Mesenchymal stem cell (in vitro differentiated cells and primary cell): ENCODE measurements at regions not wholly inside any gene's neighbourhood (a gene's known extent, or its start where the extent isn't known, plus 50 kb on each side); places are given as distances from the start of the nearest gene placed in this dataset.

ENCODE experiments used
- DNase-seq: peaks from one replicate; pipeline ENCODE4 v3.0.0-alpha.2; 2013
- H2AFZ ChIP-seq: one replicate; pipeline ENCODE4 v1.6.1; 2013; ENCODE audit warnings: low read depth, mild to moderate bottlenecking, control low read depth, inconsistent platforms, low read length, moderate library complexity
- H2AK5ac ChIP-seq: 2 replicates; pipeline ENCODE4 v1.6.1; 2013; ENCODE audit warnings: low read length, moderate library complexity, mild to moderate bottlenecking, inconsistent platforms; ENCODE audit not compliant: severe bottlenecking
- H2BK120ac ChIP-seq: one replicate; pipeline ENCODE4 v1.6.1; 2013; ENCODE audit warnings: low read depth, mild to moderate bottlenecking, inconsistent platforms, low read length, moderate library complexity
- H2BK12ac ChIP-seq, 2 experiments: one replicate each; pipeline ENCODE4 v1.6.1; 2013; ENCODE audit warnings: inconsistent platforms in 2 of 2, low read length in 2 of 2, mild to moderate bottlenecking in 2 of 2, moderate library complexity in 2 of 2, control low read depth in 1 of 2
- H2BK15ac ChIP-seq: one replicate; pipeline ENCODE4 v1.6.1; 2013; ENCODE audit warnings: mild to moderate bottlenecking, low read depth, inconsistent platforms; ENCODE audit not compliant: poor library complexity, severe bottlenecking
- H2BK5ac ChIP-seq: 2 replicates; pipeline ENCODE4 v1.6.1; 2013; ENCODE audit warnings: low read depth, mild to moderate bottlenecking, low read length, control low read depth, inconsistent platforms; ENCODE audit not compliant: poor library complexity, severe bottlenecking
- H3K14ac ChIP-seq, 2 experiments: one replicate each; pipeline ENCODE4 v1.6.1; 2013; ENCODE audit warnings: inconsistent platforms in 2 of 2, low read length in 2 of 2, control low read depth in 1 of 2, mild to moderate bottlenecking in 1 of 2, moderate library complexity in 1 of 2
- H3K18ac ChIP-seq, 2 experiments: one replicate each; pipeline ENCODE4 v1.6.1; 2013; ENCODE audit warnings: inconsistent platforms in 2 of 2, low read length in 2 of 2, control low read depth in 1 of 2, low read depth in 1 of 2, mild to moderate bottlenecking in 1 of 2
- H3K23ac ChIP-seq, 2 experiments: one replicate each; pipeline ENCODE4 v1.6.1; 2013; ENCODE audit warnings: inconsistent platforms in 2 of 2, low read length in 2 of 2, mild to moderate bottlenecking in 2 of 2, moderate library complexity in 2 of 2, control low read depth in 1 of 2
- H3K27ac ChIP-seq: 2 replicates; pipeline ENCODE4 v1.5.1; 2013; ENCODE audit warnings: mild to moderate bottlenecking, moderate library complexity, low read length, control low read depth, inconsistent platforms; ENCODE audit not compliant: poor library complexity, severe bottlenecking
- H3K27me3 ChIP-seq, 2 experiments: 2 replicates each; pipeline versions ENCODE4 v1.6.1 to v1.7.0; 2013; ENCODE audit warnings: low read length in 2 of 2, mild to moderate bottlenecking in 2 of 2, moderate library complexity in 2 of 2, control low read depth in 1 of 2, inconsistent platforms in 1 of 2; ENCODE audit not compliant: control insufficient read depth in 1 of 2, insufficient read depth in 1 of 2
- H3K36me3 ChIP-seq, 2 experiments: 2 replicates each; pipeline versions ENCODE4 v1.6.1 to v1.7.0; 2013; ENCODE audit warnings: low read length in 2 of 2, control low read depth in 1 of 2, inconsistent platforms in 1 of 2, low read depth in 1 of 2, mild to moderate bottlenecking in 1 of 2; ENCODE audit not compliant: insufficient read depth in 2 of 2, control insufficient read depth in 1 of 2
- H3K4ac ChIP-seq, 2 experiments: one replicate each; pipeline ENCODE4 v1.6.1; 2013; ENCODE audit warnings: inconsistent platforms in 2 of 2, low read length in 2 of 2, mild to moderate bottlenecking in 2 of 2, moderate library complexity in 2 of 2, control low read depth in 1 of 2, low read depth in 1 of 2
- H3K4me1 ChIP-seq: 2 replicates; pipeline ENCODE4 v1.6.1; 2013; ENCODE audit warnings: low read depth, low read length, control low read depth; ENCODE audit not compliant: control insufficient read depth, insufficient read depth
- H3K4me2 ChIP-seq: 2 replicates; pipeline ENCODE4 v1.6.1; 2013; ENCODE audit warnings: low read length, mild to moderate bottlenecking, inconsistent platforms; ENCODE audit not compliant: poor library complexity, severe bottlenecking
- H3K4me3 ChIP-seq, 2 experiments: 2 replicates each; pipeline versions ENCODE4 v1.5.1 to v1.7.0; 2013; ENCODE audit warnings: low read length in 2 of 2, mild to moderate bottlenecking in 2 of 2, control low read depth in 1 of 2, low read depth in 1 of 2; ENCODE audit not compliant: insufficient read depth in 1 of 2
- H3K79me1 ChIP-seq: replicated peaks from 2 replicates; pipeline ENCODE4 v1.6.1; 2013; ENCODE audit warnings: mild to moderate bottlenecking, control low read depth, low read length, inconsistent platforms; ENCODE audit not compliant: poor library complexity, severe bottlenecking
- H3K9ac ChIP-seq: 2 replicates; pipeline ENCODE4 v1.7.0; 2013; ENCODE audit warnings: mild to moderate bottlenecking, low read length, moderate library complexity
- H3K9me3 ChIP-seq: 2 replicates; pipeline ENCODE4 v1.7.0; 2013; ENCODE audit warnings: mild to moderate bottlenecking, low read length; ENCODE audit not compliant: control insufficient read depth
- H4K8ac ChIP-seq: one replicate; pipeline ENCODE4 v1.6.1; 2013; ENCODE audit warnings: inconsistent platforms, mild to moderate bottlenecking, low read length, moderate library complexity
- H4K91ac ChIP-seq: one replicate; pipeline ENCODE4 v1.6.1; 2013; ENCODE audit warnings: mild to moderate bottlenecking, low read length, inconsistent platforms
- WGBS: methylation state at CpG from one replicate; pipeline ENCODE4 v1.1.7; 2013; ENCODE audit warnings: mixed read lengths; 5-methylcytosine and 5-hydroxymethylcytosine counted together

GRCh38 chr18:65628390-65628789, 122.4 kb upstream of the CDH7 start:
- Histone ChIP-seq H3K9ac (no peak overlapping the region), H3K9me3 (no peaks in the 10 kb centered on the region), H3K4ac (no peak overlapping the region), H2BK12ac (no peak overlapping the region), H3K4me2 (no peak overlapping the region), H3K14ac (no peak overlapping the region), H2AFZ (no peak overlapping the region), H3K18ac (no peak overlapping the region), H4K91ac (no peak overlapping the region), H3K27ac (no peak overlapping the region), H2BK120ac (no peak overlapping the region), H3K79me1 (no peaks in the 10 kb centered on the region), H2AK5ac (no peak overlapping the region), H3K4me1 (no peaks in the 10 kb centered on the region), H3K4me3 (no peak overlapping the region), H3K27me3 (no peaks in the 10 kb centered on the region), H4K8ac (no peak overlapping the region), H2BK5ac (no peak overlapping the region), H2BK15ac (no peak overlapping the region), H3K23ac (no peak overlapping the region), H3K36me3 (no peaks in the 10 kb centered on the region)
- WGBS, result no CpG with 5 or more reads among the region's 1 CpG
- no peak for DNase-seq

GRCh38 chr18:65623676-65624075, 127.1 kb upstream of the CDH7 start:
- Histone ChIP-seq H3K36me3 (no peaks in the 10 kb centered on the region), H2BK5ac (no peak overlapping the region), H3K4me1 (no peaks in the 10 kb centered on the region), H3K4me3 (no peak overlapping the region), H2BK15ac (no peak overlapping the region), H3K4ac (no peak overlapping the region), H3K9ac (no peak overlapping the region), H3K27ac (no peak overlapping the region), H3K4me2 (no peak overlapping the region), H3K9me3 (no peaks in the 10 kb centered on the region), H2AK5ac (no peak overlapping the region), H4K8ac (no peak overlapping the region), H3K18ac (no peak overlapping the region), H3K79me1 (no peaks in the 10 kb centered on the region), H3K27me3 (no peaks in the 10 kb centered on the region), H2BK120ac (no peak overlapping the region), H3K14ac (no peak overlapping the region), H2BK12ac (no peak overlapping the region), H3K23ac (no peak overlapping the region), H4K91ac (no peak overlapping the region), H2AFZ (no peak overlapping the region)
- DNase-seq, result no peak
- 45% methylated on average over 6 of the region's 6 CpGs for WGBS

- no peaks in the 10 kb centered on the region for H3K4me1 ChIP-seq
- no peak overlapping the region for H2BK5ac ChIP-seq
- H3K9me3 ChIP-seq, result no peaks in the 10 kb centered on the region
- no peak overlapping the region for H3K9ac ChIP-seq
- H3K18ac ChIP-seq, result no peak overlapping the region
- no peak overlapping the region for H2BK120ac ChIP-seq
- no peak overlapping the region for H4K8ac ChIP-seq
- H3K4me3 ChIP-seq, result no peak overlapping the region
- DNase-seq, result no peak
- H2BK12ac ChIP-seq, result no peak overlapping the region
- H2AFZ ChIP-seq, result no peak overlapping the region
- H3K4me2 ChIP-seq, result no peak overlapping the region
- WGBS, result 62% methylated on average over 2 of the region's 4 CpGs
- no peak overlapping the region for H3K14ac ChIP-seq
- no peak overlapping the region for H3K4ac ChIP-seq
- H3K27me3 ChIP-seq, result no peaks in the 10 kb centered on the region
- H3K23ac ChIP-seq, result no peak overlapping the region
- no peak overlapping the region for H2AK5ac ChIP-seq
- H3K79me1 ChIP-seq, result no peaks in the 10 kb centered on the region
- H4K91ac ChIP-seq, result no peak overlapping the region
- H2BK15ac ChIP-seq, result no peak overlapping the region
- no peak overlapping the region for H3K27ac ChIP-seq
- H3K36me3 ChIP-seq, result no peaks in the 10 kb centered on the region
These were observed 128.4 kb upstream of the CDH7 start for GRCh38 chr18:65622436-65622835.

- H2BK5ac ChIP-seq, result no peak overlapping the region
- WGBS, result 88% methylated on average over 8 of the region's 9 CpGs
- no peak overlapping the region for H2AFZ ChIP-seq
- no peak overlapping the region for H2BK120ac ChIP-seq
- no peak overlapping the region for H3K4me3 ChIP-seq
- no peaks in the 10 kb centered on the region for H3K27me3 ChIP-seq
- H3K18ac ChIP-seq, result no peak overlapping the region
- H4K91ac ChIP-seq, result no peak overlapping the region
- no peak overlapping the region for H2BK15ac ChIP-seq
- H3K9ac ChIP-seq, result no peak overlapping the region
- H3K4me1 ChIP-seq, result no peaks in the 10 kb centered on the region
- no peak overlapping the region for H3K23ac ChIP-seq
- H2AK5ac ChIP-seq, result no peak overlapping the region
- H3K14ac ChIP-seq, result no peak overlapping the region
- H3K4me2 ChIP-seq, result no peak overlapping the region
- no peaks in the 10 kb centered on the region for H3K79me1 ChIP-seq
- H3K9me3 ChIP-seq, result no peaks in the 10 kb centered on the region
- H3K27ac ChIP-seq, result no peak overlapping the region
- H2BK12ac ChIP-seq, result no peak overlapping the region
- H3K4ac ChIP-seq, result no peak overlapping the region
- H3K36me3 ChIP-seq, result no peaks in the 10 kb centered on the region
- no peak overlapping the region for H4K8ac ChIP-seq
- no peak for DNase-seq
These were observed 130.6 kb upstream of the CDH7 start for GRCh38 chr18:65620076-65620696.
